ENCODE measurements at regions not wholly inside any gene's neighbourhood (a gene's known extent, or its start where the extent isn't known, plus 50 kb on each side); places are given as distances from the start of the nearest gene placed in this dataset.

DNA sequence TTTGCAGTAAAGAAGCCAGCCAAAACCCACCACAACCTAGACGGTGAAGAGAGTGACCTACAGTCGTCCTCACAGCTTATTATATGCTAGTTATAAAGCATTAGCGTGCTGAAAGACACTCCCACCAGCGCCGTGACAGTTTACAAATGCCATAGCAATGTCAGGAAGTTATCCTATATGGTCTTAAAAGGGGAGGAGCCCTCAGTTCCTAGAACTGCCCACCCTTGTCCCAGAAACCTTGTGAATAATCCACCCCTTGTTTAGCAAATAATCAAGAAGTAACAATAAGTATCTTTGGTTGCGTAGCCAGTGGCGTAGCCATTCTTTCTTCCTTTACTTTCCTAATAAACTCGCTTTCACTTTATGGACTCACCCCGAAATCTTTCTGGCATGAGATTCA lies 227.9 kb upstream of the ARGLU1 start:
- TF ChIP-seq, protein P1, sequence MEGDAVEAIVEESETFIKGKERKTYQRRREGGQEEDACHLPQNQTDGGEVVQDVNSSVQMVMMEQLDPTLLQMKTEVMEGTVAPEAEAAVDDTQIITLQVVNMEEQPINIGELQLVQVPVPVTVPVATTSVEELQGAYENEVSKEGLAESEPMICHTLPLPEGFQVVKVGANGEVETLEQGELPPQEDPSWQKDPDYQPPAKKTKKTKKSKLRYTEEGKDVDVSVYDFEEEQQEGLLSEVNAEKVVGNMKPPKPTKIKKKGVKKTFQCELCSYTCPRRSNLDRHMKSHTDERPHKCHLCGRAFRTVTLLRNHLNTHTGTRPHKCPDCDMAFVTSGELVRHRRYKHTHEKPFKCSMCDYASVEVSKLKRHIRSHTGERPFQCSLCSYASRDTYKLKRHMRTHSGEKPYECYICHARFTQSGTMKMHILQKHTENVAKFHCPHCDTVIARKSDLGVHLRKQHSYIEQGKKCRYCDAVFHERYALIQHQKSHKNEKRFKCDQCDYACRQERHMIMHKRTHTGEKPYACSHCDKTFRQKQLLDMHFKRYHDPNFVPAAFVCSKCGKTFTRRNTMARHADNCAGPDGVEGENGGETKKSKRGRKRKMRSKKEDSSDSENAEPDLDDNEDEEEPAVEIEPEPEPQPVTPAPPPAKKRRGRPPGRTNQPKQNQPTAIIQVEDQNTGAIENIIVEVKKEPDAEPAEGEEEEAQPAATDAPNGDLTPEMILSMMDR (IDR thresholded peaks at IDR 0.05 in 2 of 3, conservative IDR thresholded peaks at IDR 0.05 in 1 of 3; ENCODE audit: borderline replicate concordance in 1 of 3, insufficient read depth in 1 of 3, low read depth in 2 of 3, low read length in 2 of 3) = no peak
- TF ChIP-seq YY1 (IDR thresholded peaks at IDR 0.05; ENCODE audit: extremely low read depth, insufficient replicate concordance, low read depth, low read length) = no peak
- no peak for TF ChIP-seq POLR2AphosphoS5 (IDR thresholded peaks at IDR 0.05; ENCODE audit: low read depth, low read length)
- TF ChIP-seq, protein P2, sequence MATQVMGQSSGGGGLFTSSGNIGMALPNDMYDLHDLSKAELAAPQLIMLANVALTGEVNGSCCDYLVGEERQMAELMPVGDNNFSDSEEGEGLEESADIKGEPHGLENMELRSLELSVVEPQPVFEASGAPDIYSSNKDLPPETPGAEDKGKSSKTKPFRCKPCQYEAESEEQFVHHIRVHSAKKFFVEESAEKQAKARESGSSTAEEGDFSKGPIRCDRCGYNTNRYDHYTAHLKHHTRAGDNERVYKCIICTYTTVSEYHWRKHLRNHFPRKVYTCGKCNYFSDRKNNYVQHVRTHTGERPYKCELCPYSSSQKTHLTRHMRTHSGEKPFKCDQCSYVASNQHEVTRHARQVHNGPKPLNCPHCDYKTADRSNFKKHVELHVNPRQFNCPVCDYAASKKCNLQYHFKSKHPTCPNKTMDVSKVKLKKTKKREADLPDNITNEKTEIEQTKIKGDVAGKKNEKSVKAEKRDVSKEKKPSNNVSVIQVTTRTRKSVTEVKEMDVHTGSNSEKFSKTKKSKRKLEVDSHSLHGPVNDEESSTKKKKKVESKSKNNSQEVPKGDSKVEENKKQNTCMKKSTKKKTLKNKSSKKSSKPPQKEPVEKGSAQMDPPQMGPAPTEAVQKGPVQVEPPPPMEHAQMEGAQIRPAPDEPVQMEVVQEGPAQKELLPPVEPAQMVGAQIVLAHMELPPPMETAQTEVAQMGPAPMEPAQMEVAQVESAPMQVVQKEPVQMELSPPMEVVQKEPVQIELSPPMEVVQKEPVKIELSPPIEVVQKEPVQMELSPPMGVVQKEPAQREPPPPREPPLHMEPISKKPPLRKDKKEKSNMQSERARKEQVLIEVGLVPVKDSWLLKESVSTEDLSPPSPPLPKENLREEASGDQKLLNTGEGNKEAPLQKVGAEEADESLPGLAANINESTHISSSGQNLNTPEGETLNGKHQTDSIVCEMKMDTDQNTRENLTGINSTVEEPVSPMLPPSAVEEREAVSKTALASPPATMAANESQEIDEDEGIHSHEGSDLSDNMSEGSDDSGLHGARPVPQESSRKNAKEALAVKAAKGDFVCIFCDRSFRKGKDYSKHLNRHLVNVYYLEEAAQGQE (IDR thresholded peaks at IDR 0.05; ENCODE audit: low read depth) = no peak
- TF ChIP-seq, protein P3, sequence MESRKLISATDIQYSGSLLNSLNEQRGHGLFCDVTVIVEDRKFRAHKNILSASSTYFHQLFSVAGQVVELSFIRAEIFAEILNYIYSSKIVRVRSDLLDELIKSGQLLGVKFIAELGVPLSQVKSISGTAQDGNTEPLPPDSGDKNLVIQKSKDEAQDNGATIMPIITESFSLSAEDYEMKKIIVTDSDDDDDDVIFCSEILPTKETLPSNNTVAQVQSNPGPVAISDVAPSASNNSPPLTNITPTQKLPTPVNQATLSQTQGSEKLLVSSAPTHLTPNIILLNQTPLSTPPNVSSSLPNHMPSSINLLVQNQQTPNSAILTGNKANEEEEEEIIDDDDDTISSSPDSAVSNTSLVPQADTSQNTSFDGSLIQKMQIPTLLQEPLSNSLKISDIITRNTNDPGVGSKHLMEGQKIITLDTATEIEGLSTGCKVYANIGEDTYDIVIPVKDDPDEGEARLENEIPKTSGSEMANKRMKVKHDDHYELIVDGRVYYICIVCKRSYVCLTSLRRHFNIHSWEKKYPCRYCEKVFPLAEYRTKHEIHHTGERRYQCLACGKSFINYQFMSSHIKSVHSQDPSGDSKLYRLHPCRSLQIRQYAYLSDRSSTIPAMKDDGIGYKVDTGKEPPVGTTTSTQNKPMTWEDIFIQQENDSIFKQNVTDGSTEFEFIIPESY (IDR thresholded peaks at IDR 0.05; ENCODE audit: extremely low read depth, insufficient replicate concordance, low read length) = no peak
- TF ChIP-seq, protein P4, sequence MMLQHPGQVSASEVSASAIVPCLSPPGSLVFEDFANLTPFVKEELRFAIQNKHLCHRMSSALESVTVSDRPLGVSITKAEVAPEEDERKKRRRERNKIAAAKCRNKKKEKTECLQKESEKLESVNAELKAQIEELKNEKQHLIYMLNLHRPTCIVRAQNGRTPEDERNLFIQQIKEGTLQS (IDR thresholded peaks at IDR 0.05) = no peak
- no peak for TF ChIP-seq EZH2 (IDR thresholded peaks at IDR 0.05)
- TF ChIP-seq ZNF274 (IDR thresholded peaks at IDR 0.05; ENCODE audit: low read depth, low read length) = no peak
- TF ChIP-seq POLR2A (IDR thresholded peaks at IDR 0.05; ENCODE audit: borderline replicate concordance, extremely low read depth, insufficient read depth, insufficient read length) = no peak
- no peak for TF ChIP-seq RAD21 (IDR thresholded peaks at IDR 0.05; ENCODE audit: low read depth)
